Epithelial cell of esophagus (primary cell): ENCODE measurements at regions not wholly inside any gene's neighbourhood (a gene's known extent, or its start where the extent isn't known, plus 50 kb on each side); places are given as distances from the start of the nearest gene placed in this dataset.
"Not testable (repeated sequence)": the region's sequence is repeated elsewhere in the genome, so short reads cannot be mapped to it uniquely, and the experiment has no call there.

Experiments
- DNase-seq: peaks from one replicate; pipeline ENCODE4 v3.0.0; 2010; ENCODE audit warnings: low read depth
- H3K4me3 ChIP-seq: 2 replicates; pipeline ENCODE4 v1.5.1; 2011; ENCODE audit warnings: mild to moderate bottlenecking, low read length, control low read depth
- TF ChIP-seq, protein P1 (sequence below): IDR thresholded peaks from 2 replicates; pipeline ENCODE4 v1.5.1; 2011; ENCODE audit warnings: low read depth, mild to moderate bottlenecking, low read length, control low read depth, inconsistent platforms; ENCODE audit not compliant: insufficient read depth; ENCODE audit errors: missing control alignments

DNA sequence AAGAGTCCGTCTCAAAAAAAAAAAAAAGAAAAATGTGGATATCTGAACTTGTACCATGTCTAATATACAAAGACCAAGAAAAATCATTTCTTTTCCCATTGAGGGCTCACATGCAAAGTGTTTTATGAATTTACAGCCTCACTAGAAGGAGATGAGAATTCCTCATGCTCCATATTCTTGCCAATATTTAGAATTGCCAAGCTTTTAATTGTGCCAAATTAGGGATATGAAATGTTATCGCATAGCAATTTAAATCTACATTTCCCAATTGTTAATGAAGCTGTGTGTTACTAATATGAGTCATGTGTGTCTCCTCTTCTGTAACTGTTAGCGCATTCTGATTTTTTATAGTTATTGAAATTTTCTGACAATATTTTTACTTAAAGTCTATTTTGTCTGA, 63.0 kb upstream of the CRYM start:
- H3K4me3 ChIP-seq: no peak overlapping the region
- DNase-seq: no peak
- TF ChIP-seq, protein P1, sequence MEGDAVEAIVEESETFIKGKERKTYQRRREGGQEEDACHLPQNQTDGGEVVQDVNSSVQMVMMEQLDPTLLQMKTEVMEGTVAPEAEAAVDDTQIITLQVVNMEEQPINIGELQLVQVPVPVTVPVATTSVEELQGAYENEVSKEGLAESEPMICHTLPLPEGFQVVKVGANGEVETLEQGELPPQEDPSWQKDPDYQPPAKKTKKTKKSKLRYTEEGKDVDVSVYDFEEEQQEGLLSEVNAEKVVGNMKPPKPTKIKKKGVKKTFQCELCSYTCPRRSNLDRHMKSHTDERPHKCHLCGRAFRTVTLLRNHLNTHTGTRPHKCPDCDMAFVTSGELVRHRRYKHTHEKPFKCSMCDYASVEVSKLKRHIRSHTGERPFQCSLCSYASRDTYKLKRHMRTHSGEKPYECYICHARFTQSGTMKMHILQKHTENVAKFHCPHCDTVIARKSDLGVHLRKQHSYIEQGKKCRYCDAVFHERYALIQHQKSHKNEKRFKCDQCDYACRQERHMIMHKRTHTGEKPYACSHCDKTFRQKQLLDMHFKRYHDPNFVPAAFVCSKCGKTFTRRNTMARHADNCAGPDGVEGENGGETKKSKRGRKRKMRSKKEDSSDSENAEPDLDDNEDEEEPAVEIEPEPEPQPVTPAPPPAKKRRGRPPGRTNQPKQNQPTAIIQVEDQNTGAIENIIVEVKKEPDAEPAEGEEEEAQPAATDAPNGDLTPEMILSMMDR: no peak

DNA sequence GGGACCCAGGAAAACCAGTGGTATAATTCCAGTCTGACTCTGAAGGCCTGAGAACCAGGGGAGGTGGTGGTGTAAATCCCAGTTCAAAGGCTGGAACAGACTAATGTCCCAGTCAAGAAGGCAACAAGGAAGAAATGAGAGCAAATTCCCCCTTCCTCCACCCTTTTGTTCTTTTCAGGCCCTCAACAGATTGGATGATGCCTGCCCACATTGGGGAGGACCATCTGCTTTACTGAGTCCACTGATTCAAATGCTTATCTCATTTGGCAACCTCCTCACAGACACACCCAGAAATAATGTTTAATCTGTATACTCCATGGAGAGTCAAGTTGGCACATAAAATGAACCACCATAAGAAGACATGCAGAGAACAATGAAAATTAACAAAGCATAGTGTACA, 61.9 kb upstream of the CRYM start:
- no peak overlapping the region for H3K4me3 ChIP-seq
- TF ChIP-seq, protein P1: no peak
- no peak for DNase-seq

DNA sequence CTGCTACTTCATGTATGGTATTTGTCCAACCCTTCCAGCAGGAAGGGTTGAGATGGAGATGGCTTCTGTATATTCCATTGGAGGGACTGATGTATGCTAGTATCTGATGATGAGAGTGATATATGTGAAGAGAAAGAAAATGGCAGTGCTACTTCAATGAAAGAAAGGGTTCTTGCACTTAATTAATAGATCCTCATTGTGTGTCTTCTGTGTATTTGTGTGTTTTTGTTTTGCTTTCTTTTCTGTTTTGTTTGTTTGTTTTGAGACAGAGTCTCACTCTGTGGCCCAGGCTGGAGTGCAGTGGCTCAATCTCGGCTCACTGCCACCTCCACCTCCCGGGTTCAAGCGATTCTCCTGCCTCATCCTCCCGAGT, 61.2 kb upstream of the CRYM start:
- DNase-seq: no peak
- no peak overlapping the region for H3K4me3 ChIP-seq
- TF ChIP-seq, protein P1: no peak

DNA sequence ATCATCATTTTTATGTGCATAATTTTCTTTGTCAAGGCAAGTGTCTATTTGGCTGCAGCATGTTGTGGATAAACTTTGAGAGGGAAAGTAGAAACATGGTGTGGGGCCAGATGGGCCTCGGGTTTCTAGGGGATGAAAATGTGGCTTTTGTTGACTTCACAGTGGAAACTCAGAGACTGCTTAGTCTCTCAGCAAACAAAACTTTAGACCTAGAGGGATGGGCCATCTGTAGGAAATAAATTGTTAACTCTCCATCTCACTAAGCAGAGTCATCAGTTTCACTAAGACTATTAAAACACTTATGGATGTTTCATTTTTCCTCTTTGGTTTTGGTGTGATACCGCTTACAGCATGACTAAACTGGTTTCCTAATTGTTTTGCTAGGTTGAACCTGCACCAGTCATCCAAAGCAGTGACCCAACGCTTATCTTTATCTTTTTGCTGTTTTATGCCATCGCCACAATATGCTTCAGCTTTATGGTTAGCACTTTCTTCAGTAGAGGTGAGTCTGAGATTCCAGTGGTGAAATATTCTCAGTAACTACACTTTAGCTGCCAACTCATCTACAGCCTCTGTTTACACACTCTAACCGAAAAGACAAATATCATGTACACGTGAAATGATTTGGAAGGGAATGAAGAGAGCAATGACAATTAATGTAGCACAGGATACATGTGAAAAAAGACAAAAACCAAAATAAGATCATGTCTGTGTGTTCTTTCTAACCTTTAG, 60.6 kb upstream of the CRYM start:
- TF ChIP-seq, protein P1: no peak
- no peak overlapping the region for H3K4me3 ChIP-seq
- DNase-seq: peak; percentile 25

DNA sequence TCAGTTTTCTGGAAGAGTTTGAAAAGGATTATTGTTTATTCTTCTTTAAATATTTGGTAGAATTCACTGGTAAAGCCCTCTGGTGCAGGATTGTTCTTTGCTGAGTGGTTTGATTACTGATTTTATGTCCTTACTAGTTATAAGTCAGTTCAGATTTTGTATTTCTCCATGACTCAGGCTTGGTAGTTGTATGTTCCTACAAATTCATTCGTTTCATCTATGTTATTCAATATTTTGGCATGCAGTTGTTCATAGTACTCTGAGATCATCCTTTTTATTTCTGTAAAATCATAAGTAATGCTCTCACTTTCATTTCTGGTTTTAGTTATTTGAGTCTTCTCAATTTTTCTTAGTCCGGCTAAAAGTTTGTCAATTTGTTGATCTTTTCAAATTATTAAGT, 58.1 kb upstream of the CRYM start:
- TF ChIP-seq, protein P1: no peak
- peak; percentile 49 for DNase-seq

DNA sequence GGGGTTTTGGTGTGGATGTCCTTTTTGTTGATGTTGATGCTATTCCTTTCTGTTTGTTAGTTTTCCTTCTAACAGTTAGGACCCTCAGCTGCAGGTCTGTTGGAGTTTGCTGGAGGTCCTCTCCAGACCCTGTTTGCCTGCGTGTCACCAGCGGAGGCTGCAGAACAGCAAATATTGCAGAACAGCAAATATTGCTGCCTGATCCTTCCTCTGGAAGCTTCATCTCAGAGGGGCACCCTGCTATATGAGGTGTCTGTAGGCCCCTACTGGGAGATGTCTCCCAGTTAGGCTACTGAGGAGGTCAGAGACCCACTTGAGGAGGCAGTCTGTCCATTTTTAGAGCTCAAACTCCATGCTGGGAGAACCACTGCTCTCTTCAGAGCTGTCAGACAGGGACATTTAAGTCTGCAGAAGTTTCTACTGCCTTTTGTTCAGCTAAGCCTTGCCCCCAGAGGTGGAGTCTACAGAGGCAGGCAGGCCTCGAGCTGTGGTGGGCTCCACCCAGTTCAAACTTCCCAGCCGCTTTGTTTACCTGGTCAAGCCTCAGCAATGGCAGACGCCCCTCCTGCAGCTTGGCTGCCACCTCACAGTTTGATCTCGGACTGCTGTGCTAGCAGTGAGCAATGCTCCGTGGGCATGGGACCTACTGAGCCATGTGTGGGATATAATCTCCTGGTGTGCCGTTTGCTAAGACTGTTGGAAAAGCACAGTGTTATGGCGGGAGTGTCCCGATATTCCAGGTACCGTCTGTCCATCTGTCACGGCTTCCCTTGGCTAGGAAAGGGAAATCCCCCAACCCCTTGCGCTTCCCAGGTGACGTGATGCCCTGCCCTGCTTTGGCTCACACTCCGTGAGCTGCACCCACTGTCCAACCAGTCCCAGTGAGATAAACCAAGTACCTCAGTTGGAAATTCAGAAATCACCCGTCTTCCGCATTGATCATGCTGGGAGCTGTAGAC, 56.4 kb upstream of the CRYM start:
- not testable (repeated sequence) for DNase-seq, H3K4me3 ChIP-seq

More for the DNA sequence above, 58.1 kb upstream of the CRYM start:
- H3K4me3 ChIP-seq: no peak overlapping the region

DNA sequence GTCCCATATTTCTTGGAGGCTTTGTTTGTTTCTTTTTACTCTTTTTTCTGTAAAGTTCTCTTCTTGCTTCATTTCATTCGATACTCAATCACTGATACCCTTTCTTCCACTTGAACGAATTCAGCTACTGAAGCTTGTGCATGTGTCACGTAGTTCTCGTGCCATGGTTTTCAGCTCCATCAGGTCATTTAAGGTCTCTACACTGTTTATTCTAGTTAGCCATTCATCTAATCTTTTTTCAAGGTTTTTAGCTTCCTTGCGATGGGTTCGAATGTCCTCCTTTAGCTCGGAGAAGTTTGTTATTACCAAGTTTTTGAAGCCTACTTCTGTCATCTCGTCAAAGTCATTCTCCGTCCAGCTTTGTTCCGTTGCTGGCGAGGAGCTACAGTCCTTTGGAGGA, 55.6 kb upstream of the CRYM start:
- not testable (repeated sequence) for DNase-seq, H3K4me3 ChIP-seq
